Activated B cell treated with CpG ODN at 0.5 μM for 24 hours (primary cell): ENCODE measurements at regions not wholly inside any gene's neighbourhood (a gene's known extent, or its start where the extent isn't known, plus 50 kb on each side); places are given as distances from the start of the nearest gene placed in this dataset.

Experiments used
- ATAC-seq: fragments of 200-7000 bp; cut with Tn5 transposase; one replicate; pipeline ENCODE4 v1.10.0; 2021; ENCODE audit warnings: low read depth, mild to moderate bottlenecking, moderate library complexity
- CTCF ChIA-PET: fragments of 350-600 bp; sonication (Branson Sonifier 250); formaldehyde crosslinking; loops from one replicate; lab custom pipeline; 2021; ENCODE audit warnings: antibody characterized with exemption; lab: Charles Lee
- POLR2A ChIA-PET: fragments of 350-600 bp; sonication (Branson Sonifier 250); formaldehyde crosslinking; loops from one replicate; lab custom pipeline; 2021; ENCODE audit warnings: antibody characterized with exemption; lab: Charles Lee
- DNase-seq: peaks from one replicate; pipeline ENCODE4 v3.0.0; 2022
- H3K27ac Mint-ChIP-seq: one replicate; pipeline ENCODE4 v1.8.0; 2020; ENCODE audit warnings: mixed read lengths
- H3K27me3 Mint-ChIP-seq: one replicate; pipeline ENCODE4 v1.8.0; 2021; ENCODE audit warnings: mixed read lengths
- H3K36me3 Mint-ChIP-seq: one replicate; pipeline ENCODE4 v1.8.0; 2021; ENCODE audit warnings: low read depth, mixed read lengths
- H3K4me1 Mint-ChIP-seq: one replicate; pipeline ENCODE4 v1.8.0; 2021; ENCODE audit warnings: mixed read lengths
- H3K4me3 Mint-ChIP-seq: one replicate; pipeline ENCODE4 v1.8.0; 2020; ENCODE audit warnings: mild to moderate bottlenecking, mixed read lengths
- H3K9me3 Mint-ChIP-seq: one replicate; pipeline ENCODE4 v1.8.0; 2020; ENCODE audit warnings: mixed read lengths
- CTCF ChIP-seq: fragments of 200-600 bp; IDR thresholded peaks from one replicate; pipeline ENCODE4 v1.8.0; 2022; ENCODE audit warnings: antibody characterized with exemption, mild to moderate bottlenecking
- intact Hi-C: fragments of 100-400 bp; cut with micrococcal nuclease; formaldehyde crosslinking; loops from one replicate; pipeline ENCODE4 v1.15.1; 2024

- Mint-ChIP-seq H3K4me3 (no peak overlapping the region), H3K4me1 (no peaks in the 10 kb centered on the region), H3K27me3 (no peaks in the 10 kb centered on the region), H3K27ac (no peak overlapping the region), H3K36me3 (no peaks in the 10 kb centered on the region), H3K9me3 (peaks cover 3% of the 10 kb centered on the region)
- intact Hi-C loops, result no loop called here
- ChIA-PET CTCF (no interaction called here), POLR2A (no interaction called here)
- DNase-seq, result no peak
- TF ChIP-seq CTCF, result no peak
- ATAC-seq, result no peak
These were observed 308.4 kb downstream of the BRINP1 start for GRCh38 chr9:119060629-119061385.

GRCh38 chr9:119071636-119072035, 297.6 kb downstream of the BRINP1 start:
- Mint-ChIP-seq H3K4me1 (no peaks in the 10 kb centered on the region), H3K27ac (no peak overlapping the region), H3K36me3 (no peaks in the 10 kb centered on the region), H3K4me3 (no peak overlapping the region), H3K27me3 (no peaks in the 10 kb centered on the region), H3K9me3 (peaks cover 3% of the 10 kb centered on the region)
- TF ChIP-seq CTCF, result no peak
- DNase-seq (no peak), ATAC-seq (no peak)
- intact Hi-C loops, result no loop called here
- ChIA-PET CTCF (no interaction called here), POLR2A (no interaction called here)

GRCh38 chr9:119074017-119074416, 295.2 kb downstream of the BRINP1 start:
- TF ChIP-seq CTCF, result no peak
- H3K4me3 Mint-ChIP-seq, result no peak overlapping the region
- no peaks in the 10 kb centered on the region for H3K9me3 Mint-ChIP-seq
- DNase-seq, result no peak
- H3K36me3 Mint-ChIP-seq, result no peaks in the 10 kb centered on the region
- POLR2A ChIA-PET, result no interaction called here
- ATAC-seq, result no peak
- intact Hi-C loops, result no loop called here
- no peak overlapping the region for H3K27ac Mint-ChIP-seq
- CTCF ChIA-PET, result no interaction called here
- H3K4me1 Mint-ChIP-seq, result no peaks in the 10 kb centered on the region
- H3K27me3 Mint-ChIP-seq, result no peaks in the 10 kb centered on the region

- POLR2A ChIA-PET, result no interaction called here
- intact Hi-C loops, result no loop called here
- no peak for TF ChIP-seq CTCF
- Mint-ChIP-seq H3K4me1 (no peaks in the 10 kb centered on the region), H3K9me3 (no peaks in the 10 kb centered on the region), H3K27ac (no peak overlapping the region), H3K4me3 (no peak overlapping the region), H3K36me3 (no peaks in the 10 kb centered on the region), H3K27me3 (no peaks in the 10 kb centered on the region)
- CTCF ChIA-PET, result no interaction called here
- no peak for ATAC-seq
- no peak for DNase-seq
These were observed 291.2 kb downstream of the BRINP1 start for GRCh38 chr9:119078015-119078414.

- ATAC-seq (no peak), DNase-seq (no peak)
- peaks cover 5% of the 10 kb centered on the region for H3K9me3 Mint-ChIP-seq
- CTCF ChIA-PET, result no interaction called here
- H3K4me1 Mint-ChIP-seq, result no peaks in the 10 kb centered on the region
- H3K4me3 Mint-ChIP-seq, result no peak overlapping the region
- intact Hi-C loops, result no loop called here
- POLR2A ChIA-PET, result no interaction called here
- no peaks in the 10 kb centered on the region for H3K36me3 Mint-ChIP-seq
- H3K27me3 Mint-ChIP-seq, result no peaks in the 10 kb centered on the region
- no peak overlapping the region for H3K27ac Mint-ChIP-seq
- no peak for TF ChIP-seq CTCF
These were observed 285.6 kb downstream of the BRINP1 start for GRCh38 chr9:119083673-119084072.
